Heart right ventricle (tissue), 16 donors: ENCODE measurements at regions not wholly inside any gene's neighbourhood (a gene's known extent, or its start where the extent isn't known, plus 50 kb on each side); places are given as distances from the start of the nearest gene placed in this dataset.

Experiments
- ATAC-seq, 8 donors: fragments of 200-7000 bp; cut with Tn5 transposase; one replicate each; pipeline ENCODE4 v1.9.1; 2020; ENCODE audit warnings: mild to moderate bottlenecking in 8 of 8, moderate library complexity in 8 of 8, moderate number of reproducible peaks in 1 of 8
- DNase-seq, 2 donors: peaks; one replicate each; pipeline ENCODE4 v3.0.0-alpha.2; 2020
- H3K27ac ChIP-seq, 10 donors: fragments of 200-600 bp; sonication (generic) in 2 of 10; one replicate each; pipeline versions ENCODE4 v1.5.0 to v1.8.0; 2020 to 2022; ENCODE audit warnings: mild to moderate bottlenecking in 3 of 10
- H3K27me3 ChIP-seq, 7 donors: fragments of 200-600 bp; one replicate each; pipeline ENCODE4 v1.8.0; 2021 to 2022; ENCODE audit warnings: mild to moderate bottlenecking in 2 of 7
- H3K36me3 ChIP-seq, 9 donors: fragments of 200-600 bp; sonication (generic) in 1 of 9; one replicate each; pipeline versions ENCODE4 v1.5.0 to v1.8.0; 2020 to 2022; ENCODE audit warnings: mild to moderate bottlenecking in 2 of 9
- H3K4me1 ChIP-seq, 9 donors: fragments of 200-600 bp; sonication (generic) in 1 of 9; one replicate each; pipeline versions ENCODE4 v1.5.0 to v1.8.0; 2020 to 2022; ENCODE audit warnings: mild to moderate bottlenecking in 4 of 9
- H3K4me3 ChIP-seq, 10 donors: fragments of 200-600 bp; sonication (generic) in 2 of 10; one replicate each; pipeline versions ENCODE4 v1.5.0 to v1.8.0; 2020 to 2022; ENCODE audit warnings: mild to moderate bottlenecking in 7 of 10, moderate library complexity in 2 of 10
- H3K9me3 ChIP-seq, 11 donors: fragments of 200-600 bp in 10 of 11; sonication (generic) in 2 of 11; one replicate each; pipeline versions ENCODE4 v1.5.0 to v1.8.0; 2013 to 2022; ENCODE audit warnings: mild to moderate bottlenecking in 2 of 11, control low read depth in 1 of 11, moderate library complexity in 1 of 11
- CTCF ChIP-seq, 9 donors: fragments of 200-600 bp; sonication (generic) in 2 of 9; IDR thresholded peaks; one replicate each; pipeline versions ENCODE4 v1.5.0 to v1.8.0; 2021 to 2022; ENCODE audit warnings: antibody characterized with exemption in 9 of 9, mild to moderate bottlenecking in 5 of 9, moderate library complexity in 1 of 9
- WGBS, 2 donors: extraction: QIAGEN DNeasy Blood & Tissue Kit; methylation state at CpG; one replicate each; pipeline ENCODE4 v1.1.7; 2013; ENCODE audit warnings: inconsistent platforms in 1 of 2; 5-methylcytosine and 5-hydroxymethylcytosine counted together
- intact Hi-C, 10 donors: fragments of 100-400 bp; cut with DNase I; formaldehyde crosslinking; loops; one replicate each; pipeline versions ENCODE4 v1.11.1 to v1.14.2; 2022
- donor health status: Arrhythmogenic right ventricular cardiomyopathy.
- donor health status: ischemic (EF 13 %, LVEDD 7.1; RV severe dilation, severe dysfunction).
- donor health status: healthy with polysubstance abuse.
- donor health status: DM: no; HTN: yes; CAD: no.
- donor health status: DM: no; HTN: no; CAD: no.
- donor health status: ischemic (EF 25% LVEDD 6.9; RV normal size, moderate dysfunction).
- donor health status: ischemic (EF 25% LVEDD 5.7; RV mildly dilated, moderate dysfunction).
- donor health status: healthy.
- donor health status: DM: yes; HTN: yes; CAD: no.
- donor health status: Ischemic cardiomyopathy.
- donor health status: ischemic (EF 35%, LVEDD 5.7; RV mildly dilated, moderate dysfunction).
- donor health status: nonischemic (EF 11% LVEDD 7.7; RV severe dilation, severe dysfunction).
- donor health status: DM: yes; HTN: yes; CAD: no.
- donor health status: PGD.
- donor health status: ischemic (EF 29% LVEDD 5.4; RV normal size, mild dysfunction).
- donor health status: nonischemic (EF 23%, LVEDD 6.1; RV moderate dilation, normal function).

DNA sequence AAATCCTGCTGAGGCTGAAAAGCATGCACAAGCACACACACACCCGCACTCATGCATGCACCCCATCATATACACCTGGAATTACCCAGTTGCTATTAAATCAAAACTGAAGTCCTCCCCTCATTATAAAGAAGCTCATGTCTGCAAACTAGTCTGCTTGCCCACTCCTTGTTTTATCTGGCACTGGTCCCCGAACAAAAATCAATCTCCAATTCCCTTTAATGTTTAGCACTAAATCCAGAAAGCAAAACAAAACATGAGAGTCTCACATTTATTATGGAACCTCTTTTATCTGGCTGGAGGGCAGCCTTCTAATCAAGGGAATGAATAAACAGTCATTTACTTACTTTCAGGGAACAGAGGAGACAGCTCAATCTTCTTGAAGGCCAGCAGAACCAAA is 1093.4 kb upstream of the FLRT2 start:
- no peaks in the 10 kb centered on the region for H3K27me3 ChIP-seq
- intact Hi-C loops: no loop called here
- H3K4me1 ChIP-seq: no peaks in the 10 kb centered on the region
- no peak overlapping the region for H3K27ac ChIP-seq
- H3K9me3 ChIP-seq: no peaks in the 10 kb centered on the region
- DNase-seq (no peak), ATAC-seq (no peak)
- H3K4me3 ChIP-seq: no peak overlapping the region
- TF ChIP-seq CTCF (IDR thresholded peaks at IDR 0.05): no peak
- H3K36me3 ChIP-seq: no peaks in the 10 kb centered on the region
- 76 to 79% methylated on average over 2 of the region's 2 CpGs for WGBS, 2 donors

DNA sequence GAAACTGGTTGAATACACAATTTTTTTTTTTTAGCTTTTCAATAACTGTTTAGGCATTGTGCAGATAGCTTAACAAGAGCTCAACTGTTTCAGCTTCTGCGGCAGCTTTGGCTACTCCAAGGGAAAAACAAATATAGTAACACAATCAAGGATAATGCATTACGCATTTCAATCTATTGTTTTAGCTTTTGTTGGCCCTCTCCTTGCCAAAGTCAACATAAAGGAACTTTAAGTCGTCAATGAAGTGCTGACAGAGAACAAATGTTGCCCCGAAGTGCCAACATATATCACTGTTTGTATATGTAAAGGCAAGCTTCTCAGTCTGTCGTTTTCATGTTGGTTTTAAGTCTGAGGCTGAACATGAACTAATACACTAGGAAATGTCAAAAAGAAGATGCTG is 1087.4 kb upstream of the FLRT2 start:
- intact Hi-C loops: no loop called here
- no peak for ATAC-seq

GRCh38 chr14:84445486-84445885 is 1084.5 kb upstream of the FLRT2 start:
- WGBS, 2 donors: 90 to 96% methylated on average over 2 of the region's 2 CpGs
- TF ChIP-seq CTCF (IDR thresholded peaks at IDR 0.05): no peak
- no peak for ATAC-seq
- Histone ChIP-seq H3K27me3 (no peaks in the 10 kb centered on the region), H3K4me3 (no peak overlapping the region), H3K4me1 (peaks cover 0 to 11% (median 0%) of the 10 kb centered on the region in 9 donors), H3K36me3 (no peaks in the 10 kb centered on the region), H3K27ac (no peak overlapping the region), H3K9me3 (no peaks in the 10 kb centered on the region)
- DNase-seq: no peak
- intact Hi-C loops: no loop called here

More for the DNA sequence above, 1087.4 kb upstream of the FLRT2 start:
- 7 to 17% methylated on average over 5 of the region's 5 CpGs for WGBS, 2 donors
- Histone ChIP-seq H3K9me3 (no peaks in the 10 kb centered on the region), H3K27ac (no peak overlapping the region), H3K36me3 (no peaks in the 10 kb centered on the region), H3K4me1 (peaks cover 0 to 11% (median 0%) of the 10 kb centered on the region in 9 donors), H3K27me3 (no peaks in the 10 kb centered on the region), H3K4me3 (no peak overlapping the region)
- DNase-seq: no peak
- no peak for TF ChIP-seq CTCF (IDR thresholded peaks at IDR 0.05)

- no peak for TF ChIP-seq CTCF (IDR thresholded peaks at IDR 0.05)
Measured at GRCh38 chr14:84446250-84446649, 1083.7 kb upstream of the FLRT2 start.

More at GRCh38 chr14:84446250-84446649, 1083.7 kb upstream of the FLRT2 start:
- ATAC-seq (no peak), DNase-seq (no peak)
- Histone ChIP-seq H3K9me3 (no peaks in the 10 kb centered on the region), H3K4me1 (peaks cover 0 to 11% (median 0%) of the 10 kb centered on the region in 9 donors), H3K4me3 (no peak overlapping the region), H3K27ac (no peak overlapping the region), H3K36me3 (no peaks in the 10 kb centered on the region), H3K27me3 (no peaks in the 10 kb centered on the region)
- intact Hi-C loops: no loop called here
- WGBS, 2 donors: 95 to 98% methylated on average over 3 of the region's 3 CpGs
